A673 (cell line): ENCODE measurements at regions not wholly inside any gene's neighbourhood (a gene's known extent, or its start where the extent isn't known, plus 50 kb on each side); places are given as distances from the start of the nearest gene placed in this dataset.

Experiments used
- EZH2 ChIP-seq: fragments of 200-600 bp; sonication (generic); IDR thresholded peaks from 2 replicates; pipeline ENCODE4 v1.6.1; 2017; ENCODE audit warnings: borderline replicate concordance, low read depth, mild to moderate bottlenecking, mixed read lengths, antibody characterized with exemption, low read length; ENCODE audit not compliant: poor library complexity, severe bottlenecking
- TF ChIP-seq, protein P1 (sequence below): fragments of 300-800, 200-600 bp; sonication (generic); conservative IDR thresholded peaks from 2 replicates; pipeline ENCODE4 v1.5.1; 2017; ENCODE audit warnings: low read depth, mild to moderate bottlenecking, antibody characterized with exemption, low read length, moderate library complexity, mixed read lengths

DNA sequence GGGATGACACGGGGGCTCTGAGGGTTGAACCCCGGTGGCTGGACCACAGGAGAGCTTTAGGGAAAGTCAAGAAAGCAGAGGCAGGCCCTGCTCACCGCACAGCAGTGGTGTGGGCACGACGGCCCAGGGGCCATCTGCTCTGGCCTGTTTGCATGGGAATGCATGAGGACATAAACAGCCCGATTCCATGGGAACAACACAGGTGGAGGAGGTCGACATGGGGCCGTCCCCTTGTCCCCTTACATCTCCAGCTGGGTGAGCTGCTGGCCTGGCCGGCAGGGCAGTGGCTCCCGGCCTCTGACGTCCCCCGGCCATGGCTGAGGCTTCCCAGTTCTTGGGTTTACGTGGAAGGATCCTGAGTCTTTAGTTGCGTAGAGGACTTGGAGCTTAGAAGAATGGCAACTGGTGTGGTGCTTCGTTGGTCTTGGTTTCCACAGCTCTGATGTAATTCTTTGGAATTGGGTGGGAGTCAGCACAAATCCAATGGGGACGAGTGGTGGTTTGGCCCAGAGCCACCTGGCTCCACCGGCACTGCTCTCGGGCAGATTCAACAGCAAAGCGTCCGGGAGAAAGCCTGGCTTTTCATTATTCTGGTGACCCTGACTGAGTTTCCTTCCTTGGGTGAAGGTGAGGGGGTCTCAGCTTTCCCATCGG lies 98.3 kb upstream of the HDAC4 start:
- TF ChIP-seq, protein P1, sequence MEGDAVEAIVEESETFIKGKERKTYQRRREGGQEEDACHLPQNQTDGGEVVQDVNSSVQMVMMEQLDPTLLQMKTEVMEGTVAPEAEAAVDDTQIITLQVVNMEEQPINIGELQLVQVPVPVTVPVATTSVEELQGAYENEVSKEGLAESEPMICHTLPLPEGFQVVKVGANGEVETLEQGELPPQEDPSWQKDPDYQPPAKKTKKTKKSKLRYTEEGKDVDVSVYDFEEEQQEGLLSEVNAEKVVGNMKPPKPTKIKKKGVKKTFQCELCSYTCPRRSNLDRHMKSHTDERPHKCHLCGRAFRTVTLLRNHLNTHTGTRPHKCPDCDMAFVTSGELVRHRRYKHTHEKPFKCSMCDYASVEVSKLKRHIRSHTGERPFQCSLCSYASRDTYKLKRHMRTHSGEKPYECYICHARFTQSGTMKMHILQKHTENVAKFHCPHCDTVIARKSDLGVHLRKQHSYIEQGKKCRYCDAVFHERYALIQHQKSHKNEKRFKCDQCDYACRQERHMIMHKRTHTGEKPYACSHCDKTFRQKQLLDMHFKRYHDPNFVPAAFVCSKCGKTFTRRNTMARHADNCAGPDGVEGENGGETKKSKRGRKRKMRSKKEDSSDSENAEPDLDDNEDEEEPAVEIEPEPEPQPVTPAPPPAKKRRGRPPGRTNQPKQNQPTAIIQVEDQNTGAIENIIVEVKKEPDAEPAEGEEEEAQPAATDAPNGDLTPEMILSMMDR, result no peak
- TF ChIP-seq EZH2, result no peak
